NCI-H2107 treated with DMSO at 0.1 percent for 48 hours (cell line): ENCODE measurements at regions not wholly inside any gene's neighbourhood (a gene's known extent, or its start where the extent isn't known, plus 50 kb on each side); places are given as distances from the start of the nearest gene placed in this dataset.

Experiments
- DNase-seq: peaks from one replicate; lab custom pipeline; 2025; ENCODE audit not compliant: unreplicated experiment; lab: John Stamatoyannopoulos, UW

GRCh38 chr18:33960417-33960816 is 264.3 kb downstream of the NOL4 start:
- peak; percentile 17 for DNase-seq

DNA sequence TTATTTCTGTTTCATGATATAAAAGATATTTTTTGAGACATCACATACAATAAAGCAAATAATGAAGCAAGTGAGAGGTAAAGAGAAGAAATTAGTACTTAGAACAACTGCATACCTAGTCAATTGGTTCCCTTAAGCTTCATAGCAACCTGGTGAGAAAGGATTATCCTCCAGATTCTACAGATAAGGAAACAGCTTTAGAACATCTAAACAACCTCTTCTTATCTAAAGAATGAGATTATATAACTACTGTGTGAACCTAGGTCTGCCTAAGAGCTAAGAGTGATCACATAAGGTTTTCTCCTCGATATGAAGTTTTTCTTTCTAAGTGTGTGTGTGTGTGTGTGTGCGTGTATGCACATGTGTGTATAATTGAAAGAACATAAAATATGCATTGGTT is 265.1 kb downstream of the NOL4 start:
- DNase-seq: no peak

DNA sequence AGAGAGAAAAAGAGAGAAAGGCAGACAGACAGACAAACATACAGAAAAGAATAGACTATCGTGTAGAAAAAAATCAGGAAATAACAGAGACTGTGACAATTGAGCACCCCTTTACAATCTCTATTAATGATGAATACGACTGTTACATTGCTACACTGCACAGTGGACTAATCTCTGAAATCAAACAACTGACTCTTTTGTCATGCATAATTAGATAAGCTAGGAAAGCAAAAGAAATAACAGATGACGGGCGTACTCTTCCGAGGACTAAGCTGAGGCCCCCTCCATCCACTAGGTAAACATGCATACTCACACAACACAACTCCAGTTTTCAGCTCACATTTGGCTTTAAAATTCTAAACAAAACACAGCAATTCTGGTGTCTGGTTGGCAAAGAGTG is 267.0 kb downstream of the NOL4 start:
- DNase-seq: no peak

DNA sequence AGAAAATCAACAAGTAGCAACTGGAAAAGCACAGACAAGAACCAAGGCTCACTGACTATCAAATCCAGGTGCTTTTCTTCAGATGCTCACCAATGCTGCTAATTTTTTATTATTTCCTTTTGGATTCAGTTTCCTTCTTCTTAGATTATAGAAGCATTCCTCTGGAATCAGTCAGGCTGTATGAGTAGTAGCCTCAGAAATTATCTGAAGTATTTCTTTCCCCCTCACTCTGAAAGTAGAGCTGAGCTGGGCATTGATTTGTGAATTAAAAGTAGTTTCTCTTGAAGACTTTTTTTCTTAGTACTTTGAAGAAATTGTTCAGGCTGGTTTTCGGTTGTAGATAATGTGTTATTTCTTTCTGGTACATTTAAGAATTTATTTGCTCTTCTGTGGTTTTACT is 273.7 kb downstream of the NOL4 start:
- DNase-seq: no peak

DNA sequence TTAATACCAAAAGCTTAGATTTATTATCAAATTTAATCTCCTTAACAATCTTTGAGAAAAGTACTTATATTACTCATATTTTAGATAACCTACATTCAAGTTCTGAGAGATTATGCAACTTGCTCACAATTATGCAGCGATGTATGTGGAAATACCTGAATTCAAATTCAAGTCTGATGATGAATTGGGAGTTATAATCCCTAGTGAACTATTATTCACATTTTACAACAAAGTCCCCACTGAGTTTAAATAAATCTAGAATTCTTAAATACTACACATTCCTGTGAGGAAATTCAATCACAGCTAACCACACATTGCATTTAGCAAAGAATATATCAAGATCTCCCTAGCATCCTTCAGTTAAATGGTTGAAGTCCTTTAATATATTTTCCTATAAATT is 278.4 kb downstream of the NOL4 start:
- DNase-seq: no peak

- no peak for DNase-seq
Measured at GRCh38 chr18:33944493-33944892, 280.2 kb downstream of the NOL4 start.

- no peak for DNase-seq
Measured at GRCh38 chr18:33937270-33937816, 287.4 kb downstream of the NOL4 start.

DNA sequence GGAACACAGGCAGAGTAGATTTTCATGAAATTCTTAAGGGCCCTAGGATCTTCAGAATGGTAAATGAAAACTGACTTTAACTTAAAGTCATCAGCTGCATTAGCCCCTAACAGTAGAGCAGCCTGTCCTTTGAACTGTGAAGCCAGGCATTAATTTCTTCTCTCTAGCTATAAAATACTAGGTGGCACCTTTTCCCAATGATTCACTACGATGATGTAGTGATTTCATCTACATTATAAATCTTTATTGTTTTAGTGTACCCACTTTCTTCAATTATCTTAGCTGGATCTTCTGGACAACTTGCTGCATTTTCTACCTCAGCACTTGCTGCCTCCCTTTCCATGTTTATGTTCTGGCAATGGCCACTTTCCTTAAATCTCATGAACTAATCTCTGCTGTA is 290.5 kb downstream of the NOL4 start:
- no peak for DNase-seq

DNA sequence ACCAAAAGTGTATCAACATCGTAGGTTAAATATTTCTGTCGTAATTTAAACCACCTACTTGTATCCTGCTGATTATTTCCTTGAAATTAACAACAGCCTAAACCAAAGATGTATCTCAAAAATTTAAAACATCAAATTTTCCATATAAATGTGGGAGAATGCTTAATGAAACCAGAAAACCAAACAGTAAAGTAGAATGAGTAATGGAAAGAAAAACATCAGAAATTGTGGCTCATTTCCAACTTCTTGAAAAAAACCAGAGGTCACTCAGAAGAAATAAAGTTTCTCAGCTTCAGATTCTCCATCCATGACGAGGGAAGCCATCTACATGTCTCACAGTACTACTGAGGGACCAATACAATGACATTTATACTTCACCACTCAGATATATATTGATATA is 296.5 kb downstream of the NOL4 start:
- no peak for DNase-seq

DNA sequence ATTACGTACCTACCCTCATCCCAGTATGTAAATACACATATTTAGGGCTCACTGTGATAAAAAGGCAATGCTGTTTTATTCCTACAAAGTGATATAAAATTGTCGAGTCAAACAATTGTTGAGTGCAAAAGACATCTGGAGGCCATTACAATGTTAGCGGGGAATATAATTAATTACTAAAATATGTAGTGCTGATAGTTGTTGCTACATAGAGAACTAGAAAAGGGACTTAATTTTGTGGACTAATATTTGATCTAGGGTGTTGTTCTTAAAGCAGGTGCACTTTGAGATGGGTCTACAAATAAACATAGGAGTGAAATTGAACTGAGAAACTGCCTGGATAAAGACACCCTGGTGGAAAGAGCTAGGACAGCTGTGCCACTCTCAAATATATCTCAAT is 300.1 kb downstream of the NOL4 start:
- no peak for DNase-seq

- DNase-seq: peak; percentile 8
Measured at GRCh38 chr18:33923980-33924379, 300.7 kb downstream of the NOL4 start.

DNA sequence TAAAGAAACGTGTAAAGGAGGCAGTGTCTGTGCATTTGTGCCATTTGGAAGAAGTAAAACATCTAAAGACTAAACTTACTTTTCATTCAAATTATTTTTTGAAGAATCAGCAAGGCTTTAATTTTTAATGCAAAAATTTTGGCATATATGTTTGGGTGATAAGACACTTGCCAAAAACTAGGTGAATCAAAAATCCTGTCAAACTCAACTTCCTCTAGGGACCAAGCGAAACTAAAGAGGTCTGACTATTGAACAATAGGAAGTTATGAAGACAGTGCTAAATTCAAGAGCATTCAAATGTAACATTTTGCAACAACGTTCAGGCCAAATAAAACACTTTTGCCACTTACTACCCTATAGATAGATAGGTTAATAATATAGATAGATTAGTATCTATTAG is 306.1 kb downstream of the NOL4 start:
- DNase-seq: no peak

- DNase-seq: no peak
Measured at GRCh38 chr18:33916200-33916599, 308.5 kb downstream of the NOL4 start.

DNA sequence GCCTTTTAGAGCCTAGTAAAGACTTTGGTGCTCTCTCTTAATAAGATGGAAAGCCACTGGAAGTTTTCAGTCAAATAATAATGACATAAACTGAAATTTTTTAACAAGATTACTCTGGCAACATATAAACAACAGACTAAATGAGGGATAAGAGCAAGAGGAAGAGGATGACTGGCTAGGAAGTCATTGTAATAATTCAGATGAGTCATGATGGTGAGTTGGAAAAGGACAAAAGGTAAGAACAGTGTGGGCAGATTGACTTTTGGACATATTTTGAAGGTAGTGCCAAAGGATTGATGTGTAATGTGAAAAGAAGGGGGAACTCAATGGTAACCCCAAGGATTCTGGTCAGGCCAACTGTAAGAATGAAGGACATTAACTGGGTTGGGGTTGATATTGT is 310.3 kb downstream of the NOL4 start:
- no peak for DNase-seq

DNA sequence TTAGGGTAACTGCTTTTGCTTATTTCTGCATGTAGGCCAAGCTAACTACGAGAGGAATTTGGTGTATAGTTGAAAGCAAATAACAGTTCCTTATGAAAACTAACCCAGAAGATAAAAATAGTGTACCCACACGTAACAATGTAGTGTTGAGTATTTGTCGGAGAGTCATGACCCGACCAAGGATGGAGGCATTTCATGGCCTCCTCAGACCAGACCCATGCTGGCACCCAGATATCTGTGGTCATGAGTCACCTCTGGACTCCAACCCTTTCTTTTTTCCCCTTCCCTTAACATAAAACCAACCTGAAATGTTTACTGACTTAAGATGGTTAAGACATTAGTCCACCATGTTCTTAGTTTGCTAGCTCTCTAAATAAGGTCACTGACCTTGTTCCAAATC is 318.7 kb downstream of the NOL4 start:
- DNase-seq: no peak

DNA sequence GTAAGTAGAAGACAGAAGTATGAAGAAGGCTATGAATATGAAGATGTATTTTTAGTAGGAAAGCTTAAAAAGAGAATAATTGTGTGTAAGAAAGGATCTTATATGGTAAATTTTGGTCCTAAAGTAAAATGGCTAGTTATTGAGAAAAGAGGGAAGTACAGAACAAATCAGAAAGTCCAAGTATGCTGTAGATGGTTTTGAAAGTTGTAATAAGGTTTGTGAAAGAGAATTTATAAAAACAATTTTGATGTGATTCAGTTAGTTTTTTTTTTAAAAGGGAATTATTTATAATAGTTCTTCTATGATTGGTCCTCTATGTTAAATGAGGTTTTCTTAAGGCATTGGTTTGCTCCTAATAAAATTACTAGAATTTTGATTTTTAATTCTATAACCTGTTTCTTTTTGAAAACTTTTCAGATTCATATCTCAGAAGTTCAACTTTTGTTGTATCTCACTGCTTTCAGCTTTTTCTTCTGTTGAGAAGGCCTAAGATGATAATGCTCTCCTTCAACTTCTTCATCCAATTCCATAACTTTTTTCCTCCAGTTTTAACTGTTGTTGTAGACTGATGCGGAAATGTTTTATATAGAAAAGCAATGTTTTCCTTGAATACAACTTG is 322.7 kb downstream of the NOL4 start:
- DNase-seq: no peak

- no peak for DNase-seq
Measured at GRCh38 chr18:33900638-33901037, 322.6 kb downstream of the ASXL3 start.

- DNase-seq: no peak
Measured at GRCh38 chr18:33898427-33898826, 320.4 kb downstream of the ASXL3 start.

DNA sequence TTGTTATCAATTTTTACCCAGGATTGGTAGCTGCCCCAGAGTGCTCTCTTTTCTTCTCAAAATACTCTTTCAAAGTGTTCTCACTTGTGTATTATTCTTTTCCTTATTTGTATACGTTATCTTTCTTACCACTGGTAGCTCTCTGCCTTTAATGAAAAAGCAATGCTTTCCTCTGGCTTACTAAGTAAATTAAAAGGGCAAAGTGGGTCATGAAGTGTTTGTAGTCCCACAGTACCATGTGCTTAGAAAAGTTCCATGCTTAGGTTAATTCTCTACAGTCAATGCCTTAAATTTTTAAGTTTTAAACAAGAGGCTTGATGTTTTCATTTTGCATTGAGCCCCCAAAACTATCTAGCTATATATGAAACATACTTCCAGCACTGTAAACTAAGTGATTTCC is 300.2 kb downstream of the ASXL3 start:
- DNase-seq: no peak

DNA sequence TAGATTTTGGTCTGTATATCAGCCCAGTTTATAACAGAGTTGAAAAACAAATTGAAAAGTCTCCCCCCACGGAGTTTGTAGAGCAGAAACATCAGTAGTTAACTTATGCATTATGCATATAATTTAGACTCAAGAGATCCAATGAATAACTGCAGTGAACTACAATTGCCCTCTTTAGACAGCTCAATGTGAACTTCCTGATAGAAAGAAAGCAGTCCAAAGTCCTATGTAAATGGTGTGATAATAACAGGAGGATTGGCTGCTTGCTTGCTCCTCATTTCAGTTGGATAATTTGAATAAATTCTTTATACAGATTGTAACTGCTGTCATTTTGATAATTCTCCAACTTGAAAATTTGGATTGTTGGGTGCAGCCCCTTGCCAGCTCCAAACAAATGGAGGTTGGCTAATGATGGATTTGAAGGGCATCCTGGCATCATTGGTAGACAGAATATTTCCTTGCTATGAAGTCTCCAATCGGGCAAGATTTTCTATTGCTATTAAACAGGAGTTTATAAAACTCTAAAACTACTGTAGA is 297.1 kb downstream of the ASXL3 start:
- DNase-seq: no peak

DNA sequence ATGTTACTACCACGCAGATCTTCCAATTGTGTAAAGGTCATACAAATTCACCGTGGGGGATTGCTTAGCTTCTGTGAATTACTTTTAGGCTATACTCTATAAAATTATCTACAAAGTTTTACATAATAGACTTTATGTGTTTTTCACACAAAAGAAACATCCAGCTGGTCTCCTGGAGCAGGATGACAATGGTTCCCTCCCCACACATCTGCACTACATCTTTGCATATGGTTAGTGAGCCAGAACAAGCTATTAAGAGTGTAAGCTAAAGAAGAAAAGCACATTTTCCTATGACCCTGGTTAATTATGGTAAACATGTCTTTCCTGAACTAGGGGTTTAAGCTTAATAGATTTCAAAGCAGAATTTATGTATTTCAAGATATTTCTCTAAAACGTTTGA is 295.1 kb downstream of the ASXL3 start:
- no peak for DNase-seq

- no peak for DNase-seq
Measured at GRCh38 chr18:33871363-33872025, 293.5 kb downstream of the ASXL3 start.

GRCh38 chr18:33870059-33870458 is 292.0 kb downstream of the ASXL3 start:
- no peak for DNase-seq
